ENCODE measurements at regions not wholly inside any gene's neighbourhood (a gene's known extent, or its start where the extent isn't known, plus 50 kb on each side); places are given as distances from the start of the nearest gene placed in this dataset.

GRCh38 chr9:35549441-35549840 lies 55.6 kb upstream of the TESK1 start:
- Histone ChIP-seq H4K91ac (ENCODE audit: low read depth, low read length, poor library complexity) (no peak overlapping the region), H2BK15ac (ENCODE audit: low read length) (no peak overlapping the region), H3K9ac (ENCODE audit: low read depth, low read length, poor library complexity) (no peak overlapping the region), H3K4me3 (ENCODE audit: low read length in 2 of 2) (no peak overlapping the region), H3K36me3 (replicated peaks in 1 of 2; ENCODE audit: control insufficient read depth in 2 of 2, insufficient read depth in 2 of 2, low read length in 2 of 2) (peaks cover 24 to 38% of the 10 kb centered on the region in 2 donors), H3K18ac (ENCODE audit: low read length) (no peak overlapping the region), H3K23ac (ENCODE audit: low read depth, low read length, poor library complexity) (no peak overlapping the region), H3K4me2 (ENCODE audit: insufficient read depth, low read length, poor library complexity, severe bottlenecking) (no peak overlapping the region), H2BK5ac (ENCODE audit: low read length) (no peak overlapping the region), H3K9me3 (replicated peaks in 1 of 2; ENCODE audit: control insufficient read depth in 2 of 2, insufficient read depth in 1 of 2, low read depth in 1 of 2, low read length in 2 of 2) (no peaks in the 10 kb centered on the region), H4K8ac (ENCODE audit: low read depth, low read length) (no peak overlapping the region), H2BK120ac (ENCODE audit: low read depth, low read length) (no peak overlapping the region), H2AFZ (ENCODE audit: low read length) (no peak overlapping the region), H3K27me3 (ENCODE audit: control insufficient read depth in 3 of 3, insufficient read depth in 3 of 3, low read depth in 1 of 3, low read length in 3 of 3) (no peaks in the 10 kb centered on the region), H3K14ac (ENCODE audit: low read length) (no peak overlapping the region), H2BK12ac (ENCODE audit: low read length) (no peak overlapping the region), H3K4ac (ENCODE audit: low read length) (no peak overlapping the region), H3K4me1 (ENCODE audit: control insufficient read depth in 2 of 2, insufficient read depth in 1 of 2, low read depth in 1 of 2, low read length in 2 of 2) (peaks cover 3 to 7% of the 10 kb centered on the region in 2 donors), H3K27ac (replicated peaks; ENCODE audit: low read length) (no peak overlapping the region), H2AK5ac (ENCODE audit: low read depth, low read length) (no peak overlapping the region), H3K79me1 (ENCODE audit: low read depth, low read length) (peaks cover 2% of the 10 kb centered on the region)
- WGBS, 2 donors (ENCODE audit: extremely low coverage in 2 of 2, insufficient read length in 2 of 2, insufficient replicate concordance in 1 of 2), result no CpG with 5 or more reads among the region's 4 CpGs
- no peak for DNase-seq (ENCODE audit: low spot score)

GRCh38 chr9:35552376-35552775 lies 52.7 kb upstream of the TESK1 start:
- H2BK15ac ChIP-seq (ENCODE audit: low read length), result no peak overlapping the region
- no peak overlapping the region for H3K4ac ChIP-seq (ENCODE audit: low read length)
- no peak overlapping the region for H3K4me2 ChIP-seq (ENCODE audit: insufficient read depth, low read length, poor library complexity, severe bottlenecking)
- no peak overlapping the region for H3K23ac ChIP-seq (ENCODE audit: low read depth, low read length, poor library complexity)
- H3K18ac ChIP-seq (ENCODE audit: low read length), result no peak overlapping the region
- no peak overlapping the region for H2AFZ ChIP-seq (ENCODE audit: low read length)
- H3K4me3 ChIP-seq (ENCODE audit: low read length in 2 of 2), result no peak overlapping the region
- peaks cover 3 to 7% of the 10 kb centered on the region in 2 donors for H3K4me1 ChIP-seq (ENCODE audit: control insufficient read depth in 2 of 2, insufficient read depth in 1 of 2, low read depth in 1 of 2, low read length in 2 of 2)
- no peak overlapping the region for H4K8ac ChIP-seq (ENCODE audit: low read depth, low read length)
- DNase-seq (ENCODE audit: low spot score), result no peak
- H4K91ac ChIP-seq (ENCODE audit: low read depth, low read length, poor library complexity), result no peak overlapping the region
- H3K27me3 ChIP-seq (ENCODE audit: control insufficient read depth in 3 of 3, insufficient read depth in 3 of 3, low read depth in 1 of 3, low read length in 3 of 3), result no peaks in the 10 kb centered on the region
- H2BK120ac ChIP-seq (ENCODE audit: low read depth, low read length), result no peak overlapping the region
- H3K14ac ChIP-seq (ENCODE audit: low read length), result no peak overlapping the region
- peaks cover 28 to 52% of the 10 kb centered on the region in 2 donors for H3K36me3 ChIP-seq (replicated peaks in 1 of 2; ENCODE audit: control insufficient read depth in 2 of 2, insufficient read depth in 2 of 2, low read length in 2 of 2)
- WGBS, 2 donors (ENCODE audit: extremely low coverage in 2 of 2, insufficient read length in 2 of 2, insufficient replicate concordance in 1 of 2), result no CpG with 5 or more reads among the region's 4 CpGs
- no peak overlapping the region for H2AK5ac ChIP-seq (ENCODE audit: low read depth, low read length)
- H3K9me3 ChIP-seq (replicated peaks in 1 of 2; ENCODE audit: control insufficient read depth in 2 of 2, insufficient read depth in 1 of 2, low read depth in 1 of 2, low read length in 2 of 2), result no peaks in the 10 kb centered on the region
- H2BK12ac ChIP-seq (ENCODE audit: low read length), result no peak overlapping the region
- no peak overlapping the region for H2BK5ac ChIP-seq (ENCODE audit: low read length)
- no peak overlapping the region for H3K9ac ChIP-seq (ENCODE audit: low read depth, low read length, poor library complexity)
- no peak overlapping the region for H3K27ac ChIP-seq (replicated peaks; ENCODE audit: low read length)
- peaks cover 2% of the 10 kb centered on the region for H3K79me1 ChIP-seq (ENCODE audit: low read depth, low read length)

GRCh38 chr9:35552837-35553236 lies 52.2 kb upstream of the TESK1 start:
- Histone ChIP-seq H3K9me3 (replicated peaks in 1 of 2; ENCODE audit: control insufficient read depth in 2 of 2, insufficient read depth in 1 of 2, low read depth in 1 of 2, low read length in 2 of 2) (no peaks in the 10 kb centered on the region), H2BK120ac (ENCODE audit: low read depth, low read length) (no peak overlapping the region), H4K8ac (ENCODE audit: low read depth, low read length) (no peak overlapping the region), H3K4ac (ENCODE audit: low read length) (no peak overlapping the region), H3K4me3 (ENCODE audit: low read length in 2 of 2) (no peak overlapping the region), H2BK15ac (ENCODE audit: low read length) (no peak overlapping the region), H3K4me2 (ENCODE audit: insufficient read depth, low read length, poor library complexity, severe bottlenecking) (no peak overlapping the region), H3K14ac (ENCODE audit: low read length) (no peak overlapping the region), H2AK5ac (ENCODE audit: low read depth, low read length) (no peak overlapping the region), H3K27ac (replicated peaks; ENCODE audit: low read length) (no peak overlapping the region), H4K91ac (ENCODE audit: low read depth, low read length, poor library complexity) (no peak overlapping the region), H2BK5ac (ENCODE audit: low read length) (no peak overlapping the region), H2BK12ac (ENCODE audit: low read length) (no peak overlapping the region), H3K27me3 (ENCODE audit: control insufficient read depth in 3 of 3, insufficient read depth in 3 of 3, low read depth in 1 of 3, low read length in 3 of 3) (no peaks in the 10 kb centered on the region), H3K18ac (ENCODE audit: low read length) (no peak overlapping the region), H3K79me1 (ENCODE audit: low read depth, low read length) (peaks cover 2% of the 10 kb centered on the region), H3K9ac (ENCODE audit: low read depth, low read length, poor library complexity) (no peak overlapping the region), H3K36me3 (replicated peaks in 1 of 2; ENCODE audit: control insufficient read depth in 2 of 2, insufficient read depth in 2 of 2, low read length in 2 of 2) (peaks cover 27 to 52% of the 10 kb centered on the region in 2 donors), H2AFZ (ENCODE audit: low read length) (no peak overlapping the region), H3K4me1 (ENCODE audit: control insufficient read depth in 2 of 2, insufficient read depth in 1 of 2, low read depth in 1 of 2, low read length in 2 of 2) (peaks cover 3 to 7% of the 10 kb centered on the region in 2 donors), H3K23ac (ENCODE audit: low read depth, low read length, poor library complexity) (no peak overlapping the region)
- no CpG with 5 or more reads among the region's 3 CpGs for WGBS, 2 donors (ENCODE audit: extremely low coverage in 2 of 2, insufficient read length in 2 of 2, insufficient replicate concordance in 1 of 2)
- DNase-seq (ENCODE audit: low spot score), result no peak

GRCh38 chr9:35553670-35554543 lies 51.2 kb upstream of the TESK1 start:
- no peak overlapping the region for H2BK12ac ChIP-seq (ENCODE audit: low read length)
- H2AFZ ChIP-seq (ENCODE audit: low read length), result no peak overlapping the region
- peak; percentile 65 for DNase-seq (ENCODE audit: low spot score)
- H2AK5ac ChIP-seq (ENCODE audit: low read depth, low read length), result no peak overlapping the region
- no peak overlapping the region for H2BK120ac ChIP-seq (ENCODE audit: low read depth, low read length)
- no peak overlapping the region for H2BK5ac ChIP-seq (ENCODE audit: low read length)
- no peaks in the 10 kb centered on the region for H3K9me3 ChIP-seq (replicated peaks in 1 of 2; ENCODE audit: control insufficient read depth in 2 of 2, insufficient read depth in 1 of 2, low read depth in 1 of 2, low read length in 2 of 2)
- WGBS, 2 donors (ENCODE audit: extremely low coverage in 2 of 2, insufficient read length in 2 of 2, insufficient replicate concordance in 1 of 2), result no CpG with 5 or more reads among the region's 12 CpGs
- H3K23ac ChIP-seq (ENCODE audit: low read depth, low read length, poor library complexity), result no peak overlapping the region
- H4K91ac ChIP-seq (ENCODE audit: low read depth, low read length, poor library complexity), result no peak overlapping the region
- H3K9ac ChIP-seq (ENCODE audit: low read depth, low read length, poor library complexity), result no peak overlapping the region
- H3K4ac ChIP-seq (ENCODE audit: low read length), result no peak overlapping the region
- no peaks in the 10 kb centered on the region for H3K79me1 ChIP-seq (ENCODE audit: low read depth, low read length)
- H3K4me2 ChIP-seq (ENCODE audit: insufficient read depth, low read length, poor library complexity, severe bottlenecking), result no peak overlapping the region
- no peak overlapping the region for H3K14ac ChIP-seq (ENCODE audit: low read length)
- H3K4me3 ChIP-seq (ENCODE audit: low read length in 2 of 2), result no peak overlapping the region
- no peaks in the 10 kb centered on the region for H3K27me3 ChIP-seq (ENCODE audit: control insufficient read depth in 3 of 3, insufficient read depth in 3 of 3, low read depth in 1 of 3, low read length in 3 of 3)
- no peak overlapping the region for H4K8ac ChIP-seq (ENCODE audit: low read depth, low read length)
- peaks cover 3 to 7% of the 10 kb centered on the region in 2 donors for H3K4me1 ChIP-seq (ENCODE audit: control insufficient read depth in 2 of 2, insufficient read depth in 1 of 2, low read depth in 1 of 2, low read length in 2 of 2)
- H2BK15ac ChIP-seq (ENCODE audit: low read length), result no peak overlapping the region
- peaks cover 21 to 51% of the 10 kb centered on the region in 2 donors for H3K36me3 ChIP-seq (replicated peaks in 1 of 2; ENCODE audit: control insufficient read depth in 2 of 2, insufficient read depth in 2 of 2, low read length in 2 of 2)
- no peak overlapping the region for H3K18ac ChIP-seq (ENCODE audit: low read length)
- H3K27ac ChIP-seq (replicated peaks; ENCODE audit: low read length), result no peak overlapping the region
